ENCODE measurements at regions not wholly inside any gene's neighbourhood (a gene's known extent, or its start where the extent isn't known, plus 50 kb on each side); places are given as distances from the start of the nearest gene placed in this dataset.

DNA sequence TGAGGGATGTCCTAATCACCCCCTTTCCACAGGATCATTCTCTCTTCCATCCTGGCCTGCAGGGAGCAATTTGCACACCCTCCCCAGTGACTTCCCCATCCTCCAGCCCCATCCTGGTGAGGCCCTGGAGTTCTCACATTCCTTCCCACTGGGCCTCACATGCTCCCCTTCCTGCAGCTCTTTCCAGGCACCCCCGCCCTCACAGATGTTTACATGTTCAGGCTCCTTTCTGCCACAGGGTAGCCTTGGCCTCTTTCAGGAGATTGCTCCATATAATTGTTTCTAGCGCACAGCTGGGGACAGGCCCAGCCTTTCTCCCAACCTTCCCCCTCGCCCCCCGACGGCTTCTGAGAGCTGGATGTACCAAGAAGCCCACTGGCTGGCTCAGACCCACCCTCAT, 288.4 kb upstream of the TRIB2 start:
- CTCF ChIA-PET, result interaction anchor here (1.0 kb wide), 1 partner anchor 579 kb away, joined by 3 read pairs; no protein-coding TSS in a partner anchor
- Mint-ChIP-seq H3K27ac (no peak overlapping the region), H3K4me1 (peaks cover 12% of the 10 kb centered on the region), H3K9me3 (ENCODE audit: insufficient read depth) (no peaks in the 10 kb centered on the region), H3K4me3 (no peak overlapping the region), H3K27me3 (no peaks in the 10 kb centered on the region)
- TF ChIP-seq, protein P1, sequence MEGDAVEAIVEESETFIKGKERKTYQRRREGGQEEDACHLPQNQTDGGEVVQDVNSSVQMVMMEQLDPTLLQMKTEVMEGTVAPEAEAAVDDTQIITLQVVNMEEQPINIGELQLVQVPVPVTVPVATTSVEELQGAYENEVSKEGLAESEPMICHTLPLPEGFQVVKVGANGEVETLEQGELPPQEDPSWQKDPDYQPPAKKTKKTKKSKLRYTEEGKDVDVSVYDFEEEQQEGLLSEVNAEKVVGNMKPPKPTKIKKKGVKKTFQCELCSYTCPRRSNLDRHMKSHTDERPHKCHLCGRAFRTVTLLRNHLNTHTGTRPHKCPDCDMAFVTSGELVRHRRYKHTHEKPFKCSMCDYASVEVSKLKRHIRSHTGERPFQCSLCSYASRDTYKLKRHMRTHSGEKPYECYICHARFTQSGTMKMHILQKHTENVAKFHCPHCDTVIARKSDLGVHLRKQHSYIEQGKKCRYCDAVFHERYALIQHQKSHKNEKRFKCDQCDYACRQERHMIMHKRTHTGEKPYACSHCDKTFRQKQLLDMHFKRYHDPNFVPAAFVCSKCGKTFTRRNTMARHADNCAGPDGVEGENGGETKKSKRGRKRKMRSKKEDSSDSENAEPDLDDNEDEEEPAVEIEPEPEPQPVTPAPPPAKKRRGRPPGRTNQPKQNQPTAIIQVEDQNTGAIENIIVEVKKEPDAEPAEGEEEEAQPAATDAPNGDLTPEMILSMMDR (IDR thresholded peaks at IDR 0.05), result no peak
- no peak for TF ChIP-seq EZH2 (IDR thresholded peaks at IDR 0.05; ENCODE audit: borderline replicate concordance, insufficient read depth, low read depth, low read length, poor library complexity, severe bottlenecking)
- ATAC-seq (ENCODE audit: low read depth) (no peak), DNase-seq (no peak)
- Histone ChIP-seq H3K9ac (ENCODE audit: low read length) (no peak overlapping the region), H3K4me2 (replicated peaks; ENCODE audit: low read depth, low read length, poor library complexity, severe bottlenecking) (no peak overlapping the region), H4K20me1 (ENCODE audit: control insufficient read depth, insufficient read depth, low read length, poor library complexity, severe bottlenecking) (no peaks in the 10 kb centered on the region), H3K79me2 (ENCODE audit: control insufficient read depth, insufficient read depth, low read length) (no peaks in the 10 kb centered on the region), H3K4me3 (ENCODE audit: control extremely low read depth in 1 of 5, extremely low read depth in 1 of 5, insufficient read depth in 1 of 5, low read depth in 2 of 5, low read length in 4 of 5) (no peak overlapping the region), H3K27ac (ENCODE audit: low read length in 2 of 2) (no peak overlapping the region), H2AFZ (ENCODE audit: insufficient read depth, low read depth, low read length, poor library complexity, severe bottlenecking) (no peak overlapping the region), H3K4me1 (ENCODE audit: control insufficient read depth in 2 of 2, insufficient read depth in 2 of 2, low read length in 2 of 2) (peaks cover 11% of the 10 kb centered on the region in 2 donors), H3K9me3 (ENCODE audit: control extremely low read depth in 1 of 3, control insufficient read depth in 2 of 3, insufficient read depth in 1 of 3, low read length in 2 of 3) (no peaks in the 10 kb centered on the region), H3K27me3 (replicated peaks in 1 of 4; ENCODE audit: control extremely low read depth in 1 of 4, control insufficient read depth in 3 of 4, insufficient read depth in 4 of 4, low read length in 3 of 4) (no peaks in the 10 kb centered on the region), H3K36me3 (replicated peaks in 1 of 2; ENCODE audit: control extremely low read depth in 1 of 2, control insufficient read depth in 1 of 2, extremely low read depth in 1 of 2, insufficient read depth in 2 of 2, low read length in 1 of 2) (no peaks in the 10 kb centered on the region)
- POLR2A ChIA-PET, result no interaction called here
- WGBS (ENCODE audit: insufficient coverage), result 95% methylated on average over 5 of the region's 5 CpGs
- intact Hi-C loops (cut with micrococcal nuclease), result no loop called here

DNA sequence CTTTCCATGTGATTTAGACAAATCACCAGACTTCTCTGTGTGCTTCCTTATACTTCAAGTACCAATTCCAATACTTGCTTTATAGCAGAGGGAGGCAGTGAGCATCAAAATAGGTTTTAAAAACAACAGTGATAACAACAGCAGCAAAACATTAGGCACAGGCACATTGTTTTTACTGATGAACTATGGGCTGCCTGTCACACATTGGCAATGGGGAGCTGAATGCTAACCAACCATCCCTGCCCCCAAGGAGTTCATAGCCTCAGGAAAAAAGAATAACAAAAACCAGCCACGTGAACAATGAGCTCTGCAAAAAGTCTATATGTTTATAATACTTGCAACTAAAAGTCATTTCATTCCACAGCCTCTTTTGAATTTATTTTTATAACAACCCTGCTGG, 287.9 kb upstream of the TRIB2 start:
- H3K4me3 Mint-ChIP-seq, result no peak overlapping the region
- no peaks in the 10 kb centered on the region for H4K20me1 ChIP-seq (ENCODE audit: control insufficient read depth, insufficient read depth, low read length, poor library complexity, severe bottlenecking)
- H3K27me3 Mint-ChIP-seq, result no peaks in the 10 kb centered on the region
- intact Hi-C loops (cut with micrococcal nuclease), result no loop called here
- H3K4me1 ChIP-seq (ENCODE audit: control insufficient read depth in 2 of 2, insufficient read depth in 2 of 2, low read length in 2 of 2), result peaks cover 11% of the 10 kb centered on the region in 2 donors
- no peaks in the 10 kb centered on the region for H3K9me3 ChIP-seq (ENCODE audit: control extremely low read depth in 1 of 3, control insufficient read depth in 2 of 3, insufficient read depth in 1 of 3, low read length in 2 of 3)
- WGBS (ENCODE audit: insufficient coverage), result no CpG with 5 or more reads among the region's 1 CpG
- H3K27ac Mint-ChIP-seq, result no peak overlapping the region
- DNase-seq (no peak), ATAC-seq (ENCODE audit: low read depth) (no peak)
- H3K27me3 ChIP-seq (replicated peaks in 1 of 4; ENCODE audit: control extremely low read depth in 1 of 4, control insufficient read depth in 3 of 4, insufficient read depth in 4 of 4, low read length in 3 of 4), result no peaks in the 10 kb centered on the region
- no peaks in the 10 kb centered on the region for H3K79me2 ChIP-seq (ENCODE audit: control insufficient read depth, insufficient read depth, low read length)
- TF ChIP-seq EZH2 (IDR thresholded peaks at IDR 0.05; ENCODE audit: borderline replicate concordance, insufficient read depth, low read depth, low read length, poor library complexity, severe bottlenecking), result no peak
- TF ChIP-seq, protein P1 (IDR thresholded peaks at IDR 0.05), result no peak
- peaks cover 12% of the 10 kb centered on the region for H3K4me1 Mint-ChIP-seq
- H3K4me3 ChIP-seq (ENCODE audit: control extremely low read depth in 1 of 5, extremely low read depth in 1 of 5, insufficient read depth in 1 of 5, low read depth in 2 of 5, low read length in 4 of 5), result no peak overlapping the region
- H3K9me3 Mint-ChIP-seq (ENCODE audit: insufficient read depth), result no peaks in the 10 kb centered on the region
- no peak overlapping the region for H3K27ac ChIP-seq (ENCODE audit: low read length in 2 of 2)
- H3K4me2 ChIP-seq (replicated peaks; ENCODE audit: low read depth, low read length, poor library complexity, severe bottlenecking), result no peak overlapping the region
- ChIA-PET POLR2A (no interaction called here), CTCF (interaction anchor here (1.0 kb wide), 1 partner anchor 579 kb away, joined by 3 read pairs; no protein-coding TSS in a partner anchor)
- H3K9ac ChIP-seq (ENCODE audit: low read length), result no peak overlapping the region
- H3K36me3 ChIP-seq (replicated peaks in 1 of 2; ENCODE audit: control extremely low read depth in 1 of 2, control insufficient read depth in 1 of 2, extremely low read depth in 1 of 2, insufficient read depth in 2 of 2, low read length in 1 of 2), result no peaks in the 10 kb centered on the region
- H2AFZ ChIP-seq (ENCODE audit: insufficient read depth, low read depth, low read length, poor library complexity, severe bottlenecking), result no peak overlapping the region

Data from B cell (primary cell).